Islet precursor cell (in vitro differentiated cells): ENCODE measurements at regions not wholly inside any gene's neighbourhood (a gene's known extent, or its start where the extent isn't known, plus 50 kb on each side); places are given as distances from the start of the nearest gene placed in this dataset.
A peak's percentile ranks its signal among the peaks of the same experiment; 100 is the strongest.
"Not testable (repeated sequence)": the region's sequence is repeated elsewhere in the genome, so short reads cannot be mapped to it uniquely, and the experiment has no call there.

Source experiments
- DNase-seq: peaks from one replicate; pipeline ENCODE4 v3.0.0-alpha.2; 2018

GRCh38 chr7:96558530-96558929, 151.1 kb downstream of the SEM1 start:
- no peak for DNase-seq

DNA sequence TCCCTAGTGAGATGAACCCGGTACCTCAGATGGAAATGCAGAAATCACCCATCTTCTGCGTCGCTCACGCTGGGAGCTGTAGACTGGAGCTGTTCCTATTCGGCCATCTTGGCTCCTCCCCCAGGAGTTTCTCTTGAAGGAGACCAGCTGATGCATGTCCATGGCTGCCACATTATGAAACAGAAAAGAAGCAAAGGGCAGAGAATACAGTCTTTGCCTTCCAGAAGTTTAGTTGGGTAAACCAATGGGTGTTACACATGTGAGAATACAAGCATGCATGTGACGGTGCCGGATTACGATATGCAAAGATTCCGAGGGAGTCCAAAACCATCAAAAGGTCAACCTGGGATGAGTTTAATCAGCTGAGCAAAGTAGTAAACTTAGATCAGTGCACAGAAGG, 151.6 kb downstream of the SEM1 start:
- no peak for DNase-seq

- DNase-seq, result not testable (repeated sequence)
Measured at GRCh38 chr7:96557598-96557997, 152.0 kb downstream of the SEM1 start.

GRCh38 chr7:96548664-96549063, 161.0 kb downstream of the SEM1 start:
- DNase-seq, result no peak

GRCh38 chr7:96547371-96547811, 162.3 kb downstream of the SEM1 start:
- peak; percentile 79 for DNase-seq

GRCh38 chr7:96546426-96546825, 163.2 kb downstream of the SEM1 start:
- DNase-seq, result no peak

DNA sequence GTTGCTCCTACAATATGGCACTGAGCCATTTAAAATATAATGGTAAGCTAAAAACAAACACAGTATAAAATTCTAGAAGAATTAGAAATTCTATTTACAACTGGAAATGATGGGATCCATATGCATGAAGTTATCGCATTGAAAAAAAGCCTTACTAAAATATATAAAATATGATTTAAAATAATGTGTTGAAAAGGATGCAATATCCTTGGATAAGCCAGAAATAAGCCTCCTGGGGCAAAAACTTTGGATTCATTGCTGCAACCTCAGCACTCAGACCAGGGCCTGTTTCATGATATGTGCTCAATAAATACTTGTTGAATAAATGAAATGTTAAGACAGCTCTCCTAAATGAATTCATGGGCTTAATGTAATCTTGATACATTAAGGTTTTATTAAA, 170.2 kb downstream of the SEM1 start:
- no peak for DNase-seq

GRCh38 chr7:96538632-96539031, 171.0 kb downstream of the SEM1 start:
- DNase-seq, result no peak

DNA sequence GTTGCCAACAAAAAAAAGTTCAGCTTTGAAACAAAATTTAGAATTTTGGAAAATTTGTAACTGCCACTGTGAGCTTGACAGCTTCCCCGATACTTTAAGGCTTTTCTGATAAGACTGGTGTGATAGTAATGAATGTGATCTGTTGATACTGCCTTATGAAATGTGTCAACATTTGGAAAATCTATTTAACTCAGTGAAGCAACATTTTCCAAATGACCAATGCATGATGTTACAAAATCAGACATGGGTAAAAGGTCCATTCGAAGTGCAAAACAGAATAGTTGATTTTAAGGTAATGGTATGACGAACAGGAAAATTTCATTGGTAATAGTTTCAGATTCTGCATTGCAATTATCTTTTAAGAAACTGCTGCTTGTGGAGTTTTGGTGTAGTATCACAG, 175.4 kb downstream of the SEM1 start:
- DNase-seq, result no peak

- no peak for DNase-seq
Measured at GRCh38 chr7:96532428-96532935, 177.2 kb downstream of the SEM1 start.

DNA sequence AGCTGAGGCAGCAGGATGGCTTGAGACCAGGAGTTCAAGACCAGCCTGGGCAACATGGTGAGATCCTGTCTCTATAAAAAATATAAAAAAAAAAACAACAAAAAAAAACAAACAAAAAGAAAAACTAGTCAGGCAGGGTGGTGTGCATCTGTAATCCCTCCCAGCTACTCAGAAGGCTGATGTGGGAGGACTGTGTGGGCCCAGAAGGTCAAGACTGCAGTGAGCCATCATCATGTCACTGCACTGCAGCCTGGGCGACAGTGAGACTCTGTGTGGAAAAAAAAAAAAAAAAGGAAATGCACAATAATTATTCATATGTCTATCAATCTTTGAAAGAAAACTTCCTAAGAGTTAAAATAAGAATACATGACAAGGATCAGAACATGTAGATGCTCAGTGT, 178.3 kb downstream of the SEM1 start:
- DNase-seq, result no peak

GRCh38 chr7:96530786-96531185, 178.9 kb downstream of the SEM1 start:
- no peak for DNase-seq

- no peak for DNase-seq
Measured at GRCh38 chr7:96527133-96527827, 182.4 kb downstream of the SEM1 start.

GRCh38 chr7:96526496-96526895, 183.2 kb downstream of the SEM1 start:
- peak; percentile 69 for DNase-seq

DNA sequence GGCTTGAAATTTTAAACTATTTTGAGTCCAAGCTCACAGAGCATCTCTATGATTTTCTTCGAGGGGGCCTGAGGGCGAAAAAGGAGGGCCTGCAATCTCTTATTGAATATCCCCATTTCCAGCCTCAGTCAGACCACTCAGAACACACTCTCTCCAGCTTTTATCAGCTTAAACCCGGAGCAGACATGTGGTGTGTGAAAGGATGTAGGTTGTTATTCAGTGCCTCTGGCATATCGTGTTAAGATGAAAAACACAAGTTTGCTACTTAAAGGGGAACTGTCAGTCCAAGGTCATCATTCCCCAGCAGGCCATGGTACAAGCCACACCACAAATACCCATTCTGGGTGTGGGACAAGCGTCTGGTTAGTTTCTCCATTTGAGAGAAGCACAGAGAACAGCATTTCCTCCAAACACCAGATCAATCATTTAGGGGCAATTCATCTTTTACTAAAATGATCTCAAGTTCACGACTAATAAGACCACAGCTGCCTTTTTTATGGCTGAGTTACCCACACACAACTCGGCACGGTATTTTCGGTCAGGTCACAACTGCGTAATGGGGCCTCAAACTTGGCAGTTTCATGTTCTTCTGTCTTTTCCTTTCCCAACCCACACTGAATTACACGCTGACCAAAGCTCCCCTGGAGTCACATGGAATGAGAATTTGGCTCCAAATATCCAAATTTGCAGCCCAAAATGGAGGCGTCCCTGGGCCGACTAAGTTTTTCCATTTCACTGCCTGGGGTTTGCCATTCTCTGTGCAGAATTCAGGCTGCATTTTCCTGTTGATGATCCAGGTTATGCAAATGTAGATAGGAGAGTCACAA, 188.4 kb downstream of the SEM1 start:
- DNase-seq, result no peak

- DNase-seq, result no peak
Measured at GRCh38 chr7:96508371-96508770, 186.5 kb upstream of the SLC25A13 start.

DNA sequence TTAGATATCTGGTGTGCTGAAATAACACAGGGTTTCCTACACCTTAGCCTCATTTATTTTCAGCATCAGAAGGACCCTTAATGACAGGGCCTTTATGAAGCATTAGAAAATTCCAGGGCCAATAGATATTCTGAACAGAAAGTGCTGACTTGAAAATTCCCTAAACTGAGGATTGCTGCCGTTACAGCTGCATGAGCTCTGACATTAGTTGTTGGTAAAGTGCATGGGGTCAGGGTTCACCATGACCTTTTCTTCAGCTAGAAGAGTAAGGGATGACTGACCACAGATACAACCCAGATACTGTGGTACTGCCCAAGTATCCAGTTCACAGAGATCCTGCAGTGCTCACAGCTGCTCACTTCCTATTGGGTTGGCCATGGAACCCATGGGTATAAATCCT, 181.7 kb upstream of the SLC25A13 start:
- DNase-seq, result no peak

GRCh38 chr7:96501318-96501717, 179.4 kb upstream of the SLC25A13 start:
- no peak for DNase-seq

DNA sequence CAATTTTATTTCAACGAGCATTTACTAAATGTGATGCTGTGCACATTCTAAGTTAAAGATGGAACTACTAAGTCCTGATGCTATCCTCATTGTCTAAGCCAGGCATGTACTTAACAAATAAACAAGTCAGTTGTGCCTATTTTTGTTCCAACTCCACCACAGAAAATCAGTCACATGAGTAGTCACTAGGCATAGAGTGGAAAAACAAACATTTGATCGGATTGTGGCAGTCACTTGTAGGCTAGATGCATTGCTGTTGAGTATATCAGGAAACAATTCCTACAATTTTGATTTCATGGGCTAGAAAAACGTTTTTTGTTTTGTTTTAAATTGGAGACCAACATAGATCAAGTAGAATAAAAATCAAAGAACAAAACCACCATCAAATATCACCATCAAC, 177.6 kb upstream of the SLC25A13 start:
- no peak for DNase-seq

DNA sequence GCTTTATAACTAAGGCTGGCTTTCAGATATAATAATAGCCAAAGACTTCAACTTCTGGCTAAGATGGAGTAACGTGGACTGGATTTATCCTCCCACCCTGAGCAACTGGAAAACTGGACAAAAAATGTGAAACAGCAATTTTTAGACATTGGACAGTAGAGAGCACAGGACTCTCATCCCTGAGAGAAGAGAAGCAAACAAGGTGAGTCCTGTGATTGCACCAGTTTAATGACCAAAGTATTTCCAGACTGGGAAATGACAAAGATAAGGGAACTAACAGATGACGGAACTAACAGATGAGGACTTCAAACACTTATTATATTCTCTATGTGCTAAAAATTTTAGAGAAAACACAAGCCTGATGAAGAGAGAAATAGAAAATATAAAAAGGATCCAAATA, 175.7 kb upstream of the SLC25A13 start:
- no peak for DNase-seq

DNA sequence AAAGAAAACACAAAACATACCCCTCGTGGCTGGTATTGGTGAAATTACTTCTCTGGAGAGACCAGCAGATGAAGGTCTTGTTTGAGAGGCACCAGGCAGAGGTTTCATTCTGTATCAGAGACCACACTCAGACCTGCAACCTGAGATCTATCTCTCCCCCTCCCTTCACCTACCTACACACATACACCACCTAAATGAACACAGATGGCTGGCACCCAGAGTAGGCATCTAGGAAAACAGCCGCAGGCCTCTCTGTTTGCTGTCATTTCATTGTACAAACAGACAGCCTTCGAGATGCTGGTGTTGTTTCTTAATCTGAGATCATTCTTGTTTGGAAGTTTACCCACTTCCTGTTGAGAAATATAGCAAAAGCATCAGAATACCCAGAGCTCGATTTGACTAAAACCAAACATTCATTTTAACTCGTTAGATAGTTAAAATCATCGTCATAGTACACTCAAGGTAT, 173.9 kb upstream of the SLC25A13 start:
- DNase-seq, result no peak

- no peak for DNase-seq
Measured at GRCh38 chr7:96486681-96487080, 164.8 kb upstream of the SLC25A13 start.

DNA sequence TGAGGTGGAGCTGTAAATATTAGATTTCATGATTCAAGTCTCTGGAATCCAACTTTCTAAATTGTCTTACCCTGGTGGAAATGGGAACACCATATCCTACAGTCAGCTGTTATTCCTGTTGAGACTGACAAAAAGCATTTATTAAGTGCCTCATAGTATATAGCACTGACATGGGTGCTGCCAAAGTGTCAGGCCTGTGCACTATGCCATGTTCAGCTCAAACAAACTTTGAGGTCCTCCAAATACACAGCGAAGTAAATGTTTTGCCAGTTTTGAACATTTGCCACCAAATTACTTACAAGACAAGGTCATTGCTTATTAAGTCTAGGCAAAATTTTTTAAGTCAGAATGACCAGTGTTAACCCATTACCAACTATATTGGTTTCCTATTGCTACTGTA, 162.9 kb upstream of the SLC25A13 start:
- DNase-seq, result no peak

- no peak for DNase-seq
Measured at GRCh38 chr7:96484091-96484490, 162.2 kb upstream of the SLC25A13 start.
